HT-29 (cell line): ENCODE measurements at regions not wholly inside any gene's neighbourhood (a gene's known extent, or its start where the extent isn't known, plus 50 kb on each side); places are given as distances from the start of the nearest gene placed in this dataset.

Experiments
- DNase-seq: peaks from one replicate; pipeline ENCODE4 v3.0.0-alpha.2; 2015; ENCODE audit warnings: low spot score

DNA sequence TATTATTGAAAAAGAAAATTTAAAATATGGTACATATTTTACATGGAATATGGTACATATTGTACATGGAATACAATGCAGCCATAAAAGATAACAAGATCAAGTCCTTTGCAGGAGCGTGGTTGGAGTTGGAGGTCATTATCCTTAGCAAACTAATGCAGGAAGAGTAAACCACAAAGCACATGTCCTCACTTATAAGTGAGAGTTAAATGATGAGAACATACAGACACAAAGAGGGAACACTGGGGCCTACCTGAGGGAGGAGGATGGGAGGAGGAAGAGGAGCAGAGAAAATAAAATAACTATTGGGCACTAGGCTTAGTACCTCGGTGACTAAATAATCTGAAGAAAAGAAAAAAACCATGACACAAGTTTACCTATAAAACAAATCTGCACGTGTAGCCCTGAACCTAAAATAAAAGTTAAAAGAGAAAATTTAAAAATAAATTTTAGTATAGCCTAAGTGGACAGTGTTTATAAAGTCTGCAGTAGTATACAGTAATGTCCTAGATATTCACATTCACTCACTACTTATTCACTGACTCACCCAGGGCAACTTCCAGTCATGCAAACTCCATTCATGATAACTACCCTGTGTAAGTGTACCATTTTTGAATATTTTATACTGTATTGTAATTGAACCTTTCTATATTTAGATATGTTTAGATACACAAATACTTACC is 204.4 kb downstream of the FAM76B start:
- DNase-seq, result no peak

DNA sequence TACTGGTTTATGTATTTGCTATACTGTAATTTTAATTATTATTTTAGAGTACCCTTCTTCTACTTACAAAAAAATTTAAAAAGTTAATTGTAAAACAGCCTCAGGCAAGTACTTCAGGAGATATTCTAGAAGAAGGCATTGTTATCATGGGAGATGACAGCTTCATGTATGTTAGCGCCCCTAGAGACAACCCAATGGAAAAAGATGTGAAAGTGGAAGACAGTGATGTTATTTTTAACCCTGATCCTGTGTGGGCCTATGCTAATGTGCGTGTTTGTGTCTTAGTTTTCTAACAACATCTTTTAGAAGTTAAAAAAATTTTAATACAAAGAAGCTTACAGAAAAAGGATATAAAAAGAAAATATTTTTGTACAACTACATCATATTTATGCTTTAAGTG is 205.0 kb downstream of the FAM76B start:
- DNase-seq, result peak; percentile 18

DNA sequence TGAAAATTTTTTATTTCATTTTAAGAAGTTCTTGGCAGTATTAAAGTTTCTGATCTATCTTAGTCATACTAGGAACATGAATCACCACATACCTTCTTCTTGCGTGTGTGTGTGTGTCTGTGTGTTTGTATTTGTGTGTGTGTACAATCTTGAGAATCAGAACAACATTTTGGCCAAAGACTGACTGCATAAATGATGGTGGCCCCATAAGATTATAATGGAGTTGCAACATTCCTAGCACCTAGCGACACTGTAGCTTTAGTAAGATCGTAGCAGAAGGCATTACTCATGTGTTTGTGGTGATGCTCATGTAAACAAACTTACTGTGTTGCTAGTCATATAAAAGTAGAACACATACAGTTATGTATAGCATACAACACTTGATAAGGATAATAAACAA is 205.4 kb downstream of the FAM76B start:
- DNase-seq, result no peak

GRCh38 chr11:95577716-95578460 is 211.7 kb downstream of the FAM76B start:
- DNase-seq, result no peak

DNA sequence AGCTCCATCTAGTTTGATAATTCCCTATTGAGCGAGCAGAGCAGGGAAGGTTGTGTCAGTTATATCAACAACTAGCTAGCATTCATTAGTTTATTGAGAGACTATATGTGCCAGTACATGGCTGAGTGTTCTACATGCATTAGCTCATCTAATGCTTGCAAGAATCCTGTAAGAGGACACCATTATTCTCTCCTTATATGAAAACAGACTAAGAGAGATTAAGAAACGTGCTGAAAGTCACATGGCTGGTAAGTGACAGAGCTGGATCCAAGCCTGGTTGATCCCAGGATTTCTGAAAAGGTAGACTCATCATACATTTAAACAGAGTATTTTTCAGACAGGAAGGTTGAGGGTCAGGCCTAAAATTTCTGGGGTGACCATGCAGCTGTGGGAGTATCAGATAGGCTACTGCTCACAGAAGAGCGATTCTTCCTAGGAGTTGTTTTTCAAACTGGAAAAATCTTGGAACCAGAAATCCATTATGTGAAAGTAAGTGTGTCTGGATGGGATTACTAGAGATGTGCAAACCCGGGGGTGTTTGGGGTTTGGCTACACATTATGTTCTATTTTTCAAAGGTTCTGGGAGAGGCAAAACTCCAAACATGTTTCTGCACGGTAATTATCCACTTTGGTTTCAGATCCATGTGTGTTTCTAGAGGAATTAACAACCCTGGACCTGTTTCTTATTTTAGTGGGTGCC is 213.3 kb downstream of the FAM76B start:
- DNase-seq, result no peak

- DNase-seq, result no peak
These were observed 214.1 kb downstream of the FAM76B start for GRCh38 chr11:95575517-95575916.

- DNase-seq, result no peak
These were observed 217.8 kb downstream of the FAM76B start for GRCh38 chr11:95571718-95572260.

DNA sequence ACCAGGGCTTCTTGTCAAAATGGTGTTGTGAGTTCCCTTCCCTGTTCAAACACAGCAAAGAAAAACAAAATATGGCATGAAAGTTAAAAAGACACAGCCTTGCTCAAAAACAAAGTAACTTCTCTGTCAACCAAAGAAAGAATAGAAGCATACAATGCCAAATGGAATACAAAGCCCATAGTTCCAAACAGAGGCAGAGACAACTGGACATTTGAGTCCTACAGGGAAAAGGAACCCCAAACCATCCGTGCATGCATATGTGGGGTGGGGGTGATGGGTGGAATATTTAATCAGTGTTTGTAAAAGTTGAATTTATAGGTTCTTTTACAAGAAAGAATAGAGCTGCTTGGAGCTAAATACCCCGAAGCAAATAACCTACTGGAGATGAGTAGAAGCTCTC is 218.7 kb downstream of the FAM76B start:
- DNase-seq, result no peak

DNA sequence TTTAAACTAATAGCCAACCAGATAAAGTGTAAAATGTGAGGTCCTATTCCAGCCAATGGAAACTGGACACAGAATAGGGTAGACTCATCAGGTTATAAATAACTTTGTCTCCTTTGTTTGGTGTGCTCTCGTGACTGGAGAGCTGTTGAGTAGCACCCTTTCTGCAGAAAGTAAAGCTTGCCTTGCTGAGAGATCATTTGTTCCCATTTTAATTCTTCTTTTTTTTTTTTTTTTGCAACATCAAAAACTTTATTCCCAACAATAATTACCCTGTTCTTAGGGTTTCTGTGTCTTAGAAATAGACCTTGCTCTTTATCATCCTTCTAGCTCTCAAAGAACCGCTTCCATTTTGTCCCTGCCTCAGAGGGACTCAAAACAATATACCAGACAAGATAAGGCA is 220.4 kb downstream of the FAM76B start:
- DNase-seq, result no peak

DNA sequence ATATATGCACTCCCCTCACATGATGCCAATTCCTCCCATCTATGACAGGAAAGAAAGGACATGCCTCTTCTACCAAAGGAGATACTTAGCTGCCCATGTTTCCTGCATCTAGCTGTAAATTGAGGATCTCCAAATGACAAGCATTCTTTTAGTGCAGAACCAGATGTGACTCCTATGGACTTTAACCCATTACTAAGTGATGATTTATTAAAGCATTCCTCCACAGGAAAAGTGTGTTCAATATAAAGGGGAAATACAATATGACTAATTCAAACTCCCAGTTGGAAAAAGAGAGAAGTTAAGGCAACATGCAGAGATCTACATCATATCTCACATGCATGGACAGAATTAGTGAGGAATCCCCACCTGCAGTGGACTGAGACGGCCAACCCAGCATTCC is 221.3 kb downstream of the FAM76B start:
- no peak for DNase-seq

- no peak for DNase-seq
These were observed 221.9 kb downstream of the FAM76B start for GRCh38 chr11:95567685-95568084.

- DNase-seq, result no peak
These were observed 223.4 kb downstream of the FAM76B start for GRCh38 chr11:95566211-95566610.

- no peak for DNase-seq
These were observed 223.8 kb downstream of the FAM76B start for GRCh38 chr11:95565724-95566141.

DNA sequence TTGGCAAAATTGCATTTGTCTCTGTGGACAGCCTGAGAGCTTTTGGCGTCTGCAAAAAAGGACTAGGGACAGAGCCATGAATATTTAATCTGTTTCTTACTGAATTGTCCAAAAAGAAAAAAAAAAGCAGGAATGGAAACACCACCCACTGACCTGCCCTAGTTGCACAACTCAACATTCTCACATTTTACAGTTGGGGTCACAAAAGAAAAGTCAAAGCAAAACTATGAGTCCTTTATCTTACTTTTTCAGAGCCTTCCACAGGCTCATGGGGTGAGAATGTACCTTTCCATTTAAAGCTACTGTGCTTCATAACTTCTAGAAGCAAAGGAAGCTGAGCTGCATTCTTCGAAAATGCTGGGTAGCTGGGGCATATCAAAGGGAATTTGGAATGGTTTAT is 225.7 kb downstream of the FAM76B start:
- DNase-seq, result no peak

GRCh38 chr11:95563173-95563572 is 226.4 kb downstream of the FAM76B start:
- DNase-seq, result no peak

DNA sequence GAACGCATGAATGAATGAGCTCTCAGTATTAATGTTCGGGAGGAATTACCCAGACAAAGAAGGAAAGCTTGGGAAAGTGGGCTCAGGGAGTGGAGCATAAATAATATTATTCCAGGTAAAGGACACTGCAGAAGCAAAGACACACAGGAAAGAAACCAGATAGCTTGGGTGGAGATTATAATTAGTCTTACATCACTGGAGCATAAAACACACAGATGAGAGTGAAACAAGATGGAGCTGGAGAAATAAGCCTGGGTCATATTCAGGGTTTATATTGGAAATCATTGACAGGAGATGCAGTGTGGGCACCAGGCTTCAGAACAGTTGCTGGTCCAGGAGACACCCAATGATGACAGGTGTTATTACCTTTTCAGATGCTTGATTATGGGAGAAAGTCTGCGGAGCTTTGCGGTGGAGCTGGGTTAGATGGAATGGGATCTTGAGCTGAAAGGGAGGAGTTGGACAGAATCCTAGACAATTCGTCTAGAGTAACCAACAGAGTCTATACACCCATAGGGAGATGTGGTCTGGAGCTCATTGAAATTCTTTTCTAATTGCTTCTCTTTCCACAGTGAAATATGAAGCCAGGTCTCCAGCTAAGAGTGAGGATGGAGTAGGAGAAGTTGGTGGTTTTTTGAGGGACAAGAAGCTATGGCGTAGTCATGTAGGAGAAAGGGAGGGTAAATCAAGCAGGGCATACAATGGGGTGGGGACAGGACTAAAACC is 227.2 kb downstream of the FAM76B start:
- DNase-seq, result no peak

GRCh38 chr11:95559899-95560298 is 229.7 kb downstream of the FAM76B start:
- no peak for DNase-seq

DNA sequence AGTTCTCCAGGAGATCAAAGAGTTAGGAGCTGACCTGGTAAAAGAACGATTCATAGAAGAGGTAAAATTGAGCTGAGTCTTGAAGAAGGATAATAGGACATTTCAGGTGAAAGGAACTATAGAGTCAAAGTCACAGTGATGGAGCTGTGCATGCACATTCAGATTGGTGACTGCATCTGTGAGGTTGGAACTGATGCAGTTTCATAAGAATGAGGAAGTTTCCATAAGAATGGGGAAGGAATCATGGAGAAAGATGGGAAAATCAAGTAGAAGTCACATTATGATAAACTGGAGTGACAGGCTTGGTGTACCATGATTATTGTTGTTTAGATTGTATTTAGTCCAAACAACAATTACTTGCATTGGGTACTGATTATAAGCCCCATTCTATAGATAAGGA is 232.2 kb downstream of the FAM76B start:
- DNase-seq, result no peak

DNA sequence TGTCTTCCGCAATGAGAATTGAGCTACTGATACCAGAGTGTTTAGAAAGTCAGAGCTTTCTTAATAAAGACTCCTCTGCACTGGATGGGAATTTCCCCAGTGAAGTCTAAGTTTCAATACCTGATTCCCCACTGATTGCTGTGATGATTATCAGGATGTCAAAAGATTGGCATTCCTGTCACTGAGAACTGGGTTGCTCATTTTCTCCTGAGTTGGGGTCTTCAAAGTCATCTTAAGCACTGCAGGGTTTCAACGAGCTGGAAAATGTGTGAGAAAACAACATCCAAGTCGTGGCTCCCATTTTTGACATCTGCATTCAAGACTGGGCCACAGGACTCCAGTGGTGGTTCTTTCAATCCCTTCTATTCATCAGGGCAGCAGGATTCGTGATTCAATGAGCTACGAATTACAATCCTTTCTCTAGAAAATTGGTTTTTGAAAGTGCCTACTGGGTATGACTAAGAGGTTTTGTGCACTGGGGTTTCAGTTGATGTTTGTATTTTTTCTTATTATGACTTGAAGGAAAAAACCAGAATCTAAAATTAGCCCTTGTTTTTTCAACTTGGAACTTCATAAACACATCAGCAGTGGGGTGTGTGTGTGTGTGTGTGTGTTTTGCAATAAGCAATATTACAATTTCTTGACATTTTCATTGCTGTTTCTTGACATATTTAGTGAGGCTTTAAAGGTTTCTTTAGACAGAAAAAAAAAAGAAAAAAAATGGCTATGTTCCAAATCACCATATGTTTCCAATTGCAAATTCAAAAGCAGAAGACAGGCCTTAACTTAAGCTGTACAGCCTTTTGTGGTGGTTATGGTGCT is 233.0 kb downstream of the FAM76B start:
- no peak for DNase-seq

- DNase-seq, result no peak
These were observed 233.6 kb downstream of the FAM76B start for GRCh38 chr11:95556011-95556341.

GRCh38 chr11:95554911-95555310 is 234.7 kb downstream of the FAM76B start:
- DNase-seq, result no peak
